Osteoblast (primary cell): ENCODE measurements at regions not wholly inside any gene's neighbourhood (a gene's known extent, or its start where the extent isn't known, plus 50 kb on each side); places are given as distances from the start of the nearest gene placed in this dataset.

Experiments used
- DNase-seq: peaks from one replicate; pipeline ENCODE4 v3.0.0; 2011; ENCODE audit warnings: low spot score, mixed read lengths; ENCODE audit not compliant: insufficient read length; ENCODE audit errors: missing footprints
- H2AFZ ChIP-seq: 2 replicates; pipeline ENCODE4 v1.6.0; 2011; ENCODE audit warnings: mild to moderate bottlenecking, low read length
- H3K27ac ChIP-seq: 2 replicates; pipeline ENCODE4 v1.5.1; 2011; ENCODE audit warnings: mild to moderate bottlenecking, low read depth, low read length, moderate library complexity
- H3K27me3 ChIP-seq: 2 replicates; pipeline ENCODE4 v1.6.0; 2012; ENCODE audit warnings: mild to moderate bottlenecking, control low read depth, inconsistent platforms, low read length, moderate library complexity; ENCODE audit not compliant: insufficient read depth
- H3K36me3 ChIP-seq: 2 replicates; pipeline ENCODE4 v1.5.1; 2011; ENCODE audit warnings: mild to moderate bottlenecking, low read length, control low read depth, moderate library complexity; ENCODE audit not compliant: insufficient read depth
- H3K4me1 ChIP-seq: 2 replicates; pipeline ENCODE4 v1.5.1; 2011; ENCODE audit warnings: mild to moderate bottlenecking, low read length, control low read depth, moderate library complexity; ENCODE audit not compliant: insufficient read depth
- H3K4me2 ChIP-seq: 2 replicates; pipeline ENCODE4 v1.6.0; 2011; ENCODE audit warnings: mild to moderate bottlenecking, low read length; ENCODE audit not compliant: insufficient read depth
- H3K4me3 ChIP-seq: fragments of 200-600 bp; sonication (generic); 3 replicates; pipeline ENCODE4 v1.5.1; 2012; ENCODE audit warnings: mild to moderate bottlenecking, low read length, inconsistent platforms; ENCODE audit not compliant: insufficient read depth
- H3K79me2 ChIP-seq: 2 replicates; pipeline ENCODE4 v1.6.0; 2012; ENCODE audit warnings: mild to moderate bottlenecking, low read length, control low read depth, inconsistent platforms; ENCODE audit not compliant: insufficient read depth
- H3K9me3 ChIP-seq: 2 replicates; pipeline ENCODE4 v1.5.1; 2011; ENCODE audit warnings: low read depth, low read length, control low read depth
- H4K20me1 ChIP-seq: 2 replicates; pipeline ENCODE4 v1.6.0; 2012; ENCODE audit warnings: mild to moderate bottlenecking, low read length, control low read depth; ENCODE audit not compliant: insufficient read depth
- CTCF ChIP-seq: IDR thresholded peaks from 2 replicates; pipeline ENCODE4 v1.5.1; 2011; ENCODE audit warnings: mild to moderate bottlenecking, low read depth, low read length, moderate library complexity; ENCODE audit errors: extremely low read depth

GRCh38 chr2:147222506-147222905 is 622.3 kb upstream of the ACVR2A start:
- Histone ChIP-seq H2AFZ (no peak overlapping the region), H4K20me1 (no peaks in the 10 kb centered on the region), H3K27me3 (no peaks in the 10 kb centered on the region), H3K4me1 (no peaks in the 10 kb centered on the region), H3K36me3 (no peaks in the 10 kb centered on the region), H3K4me2 (no peak overlapping the region), H3K79me2 (no peaks in the 10 kb centered on the region), H3K27ac (no peak overlapping the region), H3K4me3 (no peak overlapping the region), H3K9me3 (no peaks in the 10 kb centered on the region)
- no peak for DNase-seq
- no peak for TF ChIP-seq CTCF

- Histone ChIP-seq H3K27ac (no peak overlapping the region), H3K4me2 (no peak overlapping the region), H3K36me3 (no peaks in the 10 kb centered on the region), H3K79me2 (no peaks in the 10 kb centered on the region), H3K4me3 (no peak overlapping the region), H3K27me3 (no peaks in the 10 kb centered on the region), H3K4me1 (no peaks in the 10 kb centered on the region), H3K9me3 (no peaks in the 10 kb centered on the region), H4K20me1 (no peaks in the 10 kb centered on the region), H2AFZ (no peak overlapping the region)
- DNase-seq = no peak
- no peak for TF ChIP-seq CTCF
Observed at GRCh38 chr2:147214914-147215313, 629.9 kb upstream of the ACVR2A start.

GRCh38 chr2:147211484-147211883 is 633.3 kb upstream of the ACVR2A start:
- H3K79me2 ChIP-seq = no peaks in the 10 kb centered on the region
- no peaks in the 10 kb centered on the region for H3K4me1 ChIP-seq
- no peak overlapping the region for H3K4me3 ChIP-seq
- no peak for TF ChIP-seq CTCF
- H3K27ac ChIP-seq = no peak overlapping the region
- H3K9me3 ChIP-seq = no peaks in the 10 kb centered on the region
- DNase-seq = no peak
- H3K4me2 ChIP-seq = no peak overlapping the region
- no peak overlapping the region for H2AFZ ChIP-seq
- H3K36me3 ChIP-seq = no peaks in the 10 kb centered on the region
- H4K20me1 ChIP-seq = no peaks in the 10 kb centered on the region
- H3K27me3 ChIP-seq = no peaks in the 10 kb centered on the region

GRCh38 chr2:147204102-147204501 is 640.7 kb upstream of the ACVR2A start:
- Histone ChIP-seq H3K4me1 (no peaks in the 10 kb centered on the region), H4K20me1 (no peaks in the 10 kb centered on the region), H3K79me2 (no peaks in the 10 kb centered on the region), H3K36me3 (no peaks in the 10 kb centered on the region), H2AFZ (no peak overlapping the region), H3K4me3 (no peak overlapping the region), H3K27ac (no peak overlapping the region), H3K4me2 (no peak overlapping the region), H3K9me3 (no peaks in the 10 kb centered on the region), H3K27me3 (no peaks in the 10 kb centered on the region)
- no peak for DNase-seq
- no peak for TF ChIP-seq CTCF
